ENCODE measurements at regions not wholly inside any gene's neighbourhood (a gene's known extent, or its start where the extent isn't known, plus 50 kb on each side); places are given as distances from the start of the nearest gene placed in this dataset.

GRCh38 chr3:153669527-153669926, 451.7 kb upstream of the ARHGEF26 start:
- TF ChIP-seq CTCF (IDR thresholded peaks at IDR 0.05), result no peak
- no peak for TF ChIP-seq POLR2A (IDR thresholded peaks at IDR 0.05)

All from body of pancreas (tissue), 4 donors.